Coronary artery (tissue), 2 donors: ENCODE measurements at regions not wholly inside any gene's neighbourhood (a gene's known extent, or its start where the extent isn't known, plus 50 kb on each side); places are given as distances from the start of the nearest gene placed in this dataset.

ENCODE experiments used
- DNase-seq: peaks from one replicate; pipeline ENCODE4 v3.0.0-alpha.2; 2017; ENCODE audit warnings: low spot score
- H3K27ac ChIP-seq, 2 donors: fragments of 200-600 bp; sonication (generic); one replicate each; pipeline ENCODE4 v1.5.1; 2016 to 2019
- H3K4me3 ChIP-seq: fragments of 200-600 bp; sonication (generic); 2 replicates; pipeline ENCODE4 v1.5.1; 2016; ENCODE audit warnings: mild to moderate bottlenecking, moderate library complexity
- CTCF ChIP-seq: fragments of 200-600 bp; sonication (generic); IDR thresholded peaks from one replicate; pipeline ENCODE4 v1.5.1; 2019; ENCODE audit warnings: antibody characterized with exemption

- TF ChIP-seq CTCF, result no peak
- Histone ChIP-seq H3K27ac (no peak overlapping the region), H3K4me3 (no peak overlapping the region)
- no peak for DNase-seq
These were observed 589.8 kb upstream of the CDH5 start for GRCh38 chr16:65776639-65777183.

DNA sequence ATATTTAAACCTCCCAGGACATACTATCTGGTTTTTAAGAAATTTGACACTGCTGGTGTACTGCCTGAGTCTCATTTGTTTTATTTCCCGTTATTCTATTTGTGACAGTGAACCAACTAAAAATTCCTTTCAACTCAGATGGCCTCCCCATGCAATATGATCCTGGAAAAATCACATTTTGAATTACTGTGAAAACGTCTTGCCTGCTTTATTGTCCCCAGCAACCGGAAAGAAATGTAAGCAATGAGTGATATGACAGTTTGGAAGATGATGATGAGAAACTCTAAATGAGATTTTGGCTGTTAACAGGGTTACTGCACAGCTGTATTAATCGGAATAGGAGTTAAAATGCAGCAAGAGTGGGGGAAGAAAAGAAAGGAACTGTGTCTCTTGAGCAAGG, 590.7 kb upstream of the CDH5 start:
- DNase-seq, result no peak
- TF ChIP-seq CTCF, result no peak

GRCh38 chr16:65774350-65774749, 592.1 kb upstream of the CDH5 start:
- no peak for TF ChIP-seq CTCF
- no peak overlapping the region for H3K27ac ChIP-seq
- no peak for DNase-seq
- H3K4me3 ChIP-seq, result no peak overlapping the region

More for the DNA sequence above, 590.7 kb upstream of the CDH5 start:
- H3K4me3 ChIP-seq, result no peak overlapping the region
- H3K27ac ChIP-seq, result no peak overlapping the region

- no peak for TF ChIP-seq CTCF
- no peak overlapping the region for H3K27ac ChIP-seq
- no peak overlapping the region for H3K4me3 ChIP-seq
- DNase-seq, result no peak
These were observed 593.1 kb upstream of the CDH5 start for GRCh38 chr16:65773301-65773874.

DNA sequence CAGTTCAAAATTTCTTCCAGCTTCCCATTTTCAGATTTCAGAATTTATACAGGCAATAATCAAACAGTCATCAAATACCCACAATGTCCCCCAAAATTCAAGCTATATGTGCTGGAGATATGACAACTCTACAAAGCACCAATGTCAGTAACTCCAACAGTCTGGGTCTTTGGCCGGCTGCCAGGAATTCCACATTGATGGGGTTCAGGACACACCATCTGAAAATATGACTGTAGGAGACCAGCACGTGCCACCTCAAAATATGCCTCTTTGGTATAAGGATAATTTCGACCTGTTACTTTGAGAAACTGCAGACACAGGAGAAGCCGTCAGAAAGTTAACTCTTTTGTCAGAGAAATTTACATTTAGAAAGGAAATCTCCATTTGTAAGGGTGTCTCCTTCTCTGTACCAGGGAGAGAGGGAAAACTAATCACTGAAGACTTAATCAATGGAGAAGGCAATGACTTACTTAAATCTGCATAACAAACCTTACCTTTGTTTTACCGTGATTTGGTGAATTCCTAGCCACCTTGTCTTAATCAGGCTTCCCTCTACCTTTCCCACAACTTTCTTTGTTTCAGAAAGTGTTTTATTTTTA, 594.3 kb upstream of the CDH5 start:
- no peak overlapping the region for H3K27ac ChIP-seq
- DNase-seq, result no peak
- TF ChIP-seq CTCF, result no peak
- H3K4me3 ChIP-seq, result no peak overlapping the region

DNA sequence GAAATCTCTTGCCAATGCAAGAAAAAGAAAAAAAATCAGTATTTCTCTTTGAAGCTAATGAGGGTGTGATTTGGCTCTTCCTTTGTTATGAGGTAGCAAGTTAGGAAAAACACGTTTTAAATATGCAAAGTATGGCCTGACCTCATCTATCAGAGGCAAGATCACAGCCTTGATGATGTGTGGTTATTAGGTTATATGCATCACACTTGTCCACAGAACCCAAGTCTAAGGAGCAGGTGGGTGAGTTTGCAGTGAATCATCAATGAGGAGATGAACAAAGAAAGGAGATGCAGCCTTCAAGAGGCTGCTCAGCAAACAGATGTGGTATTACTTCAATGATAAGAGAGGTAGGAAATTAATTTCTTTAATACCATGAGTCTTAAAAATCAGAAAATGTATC, 594.8 kb upstream of the CDH5 start:
- Histone ChIP-seq H3K27ac (no peak overlapping the region), H3K4me3 (no peak overlapping the region)
- DNase-seq, result no peak
- no peak for TF ChIP-seq CTCF

DNA sequence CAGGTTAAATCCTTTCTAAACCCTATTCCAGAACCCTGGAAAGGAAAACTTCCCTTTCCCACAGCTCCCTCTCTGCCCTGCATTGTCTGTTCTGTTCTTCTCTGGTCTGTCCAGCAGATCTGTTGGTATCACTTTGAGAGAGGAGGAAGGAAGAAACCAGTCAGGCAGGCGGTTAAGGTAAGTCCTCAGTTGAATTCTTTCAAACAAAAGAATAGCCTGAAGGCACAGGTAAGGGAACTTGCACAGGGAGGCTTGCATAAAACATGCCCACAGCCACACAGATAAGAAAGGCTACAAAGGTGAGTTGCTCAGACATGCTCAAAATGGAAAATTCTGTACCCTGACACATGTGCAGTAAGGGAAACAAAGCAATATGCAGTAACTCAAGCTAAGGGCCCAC, 595.7 kb upstream of the CDH5 start:
- Histone ChIP-seq H3K27ac (no peak overlapping the region), H3K4me3 (no peak overlapping the region)
- TF ChIP-seq CTCF, result no peak
- no peak for DNase-seq
